ENCODE measurements at regions not wholly inside any gene's neighbourhood (a gene's known extent, or its start where the extent isn't known, plus 50 kb on each side); places are given as distances from the start of the nearest gene placed in this dataset.

GRCh38 chr4:100789991-100790390 is 272.2 kb upstream of the EMCN start:
- Histone ChIP-seq H3K9me3 (ENCODE audit: control insufficient read depth, insufficient read depth, low read depth, low read length) (no peaks in the 10 kb centered on the region), H3K27ac (ENCODE audit: low read depth, low read length) (no peak overlapping the region), H3K4me3 (ENCODE audit: low read depth, low read length) (no peak overlapping the region), H3K27me3 (ENCODE audit: control insufficient read depth, insufficient read depth, low read length) (no peaks in the 10 kb centered on the region), H3K9ac (ENCODE audit: low read length) (no peak overlapping the region), H3K4me1 (ENCODE audit: control insufficient read depth, insufficient read depth, low read length) (peaks cover 18% of the 10 kb centered on the region; the same call in 1 of the 2 replicates), H3K36me3 (ENCODE audit: control insufficient read depth, insufficient read depth, low read length) (no peaks in the 10 kb centered on the region)

- Histone ChIP-seq H3K9me3 (ENCODE audit: control insufficient read depth, insufficient read depth, low read depth, low read length) (no peaks in the 10 kb centered on the region), H3K27ac (ENCODE audit: low read depth, low read length) (no peak overlapping the region), H3K27me3 (ENCODE audit: control insufficient read depth, insufficient read depth, low read length) (no peaks in the 10 kb centered on the region), H3K4me3 (ENCODE audit: low read depth, low read length) (no peak overlapping the region), H3K4me1 (ENCODE audit: control insufficient read depth, insufficient read depth, low read length) (peaks cover 10% of the 10 kb centered on the region; the same call in 1 of the 2 replicates), H3K9ac (ENCODE audit: low read length) (no peak overlapping the region), H3K36me3 (ENCODE audit: control insufficient read depth, insufficient read depth, low read length) (no peaks in the 10 kb centered on the region)
Measured at GRCh38 chr4:100786481-100786880, 268.7 kb upstream of the EMCN start.

- H3K9ac ChIP-seq (ENCODE audit: low read length) = no peak overlapping the region
- no peaks in the 10 kb centered on the region for H3K27me3 ChIP-seq (ENCODE audit: control insufficient read depth, insufficient read depth, low read length)
- no peaks in the 10 kb centered on the region for H3K36me3 ChIP-seq (ENCODE audit: control insufficient read depth, insufficient read depth, low read length)
- no peak overlapping the region for H3K27ac ChIP-seq (ENCODE audit: low read depth, low read length)
- no peak overlapping the region for H3K4me3 ChIP-seq (ENCODE audit: low read depth, low read length)
- H3K9me3 ChIP-seq (ENCODE audit: control insufficient read depth, insufficient read depth, low read depth, low read length) = 0 out of 2 replicates have a peak, but pooled peaks cover 7% of the 10 kb centered on the region
- H3K4me1 ChIP-seq (ENCODE audit: control insufficient read depth, insufficient read depth, low read length) = no peaks in the 10 kb centered on the region
Measured at GRCh38 chr4:100782356-100782755, 264.5 kb upstream of the EMCN start.

GRCh38 chr4:100781435-100781834 is 263.6 kb upstream of the EMCN start:
- no peak overlapping the region for H3K4me3 ChIP-seq (ENCODE audit: low read depth, low read length)
- H3K9me3 ChIP-seq (ENCODE audit: control insufficient read depth, insufficient read depth, low read depth, low read length) = 0 out of 2 replicates have a peak, but pooled peaks cover 7% of the 10 kb centered on the region
- H3K27ac ChIP-seq (ENCODE audit: low read depth, low read length) = no peak overlapping the region

GRCh38 chr4:100780126-100780525 is 262.3 kb upstream of the EMCN start:
- no peaks in the 10 kb centered on the region for H3K36me3 ChIP-seq (ENCODE audit: control insufficient read depth, insufficient read depth, low read length)

More at GRCh38 chr4:100781435-100781834, 263.6 kb upstream of the EMCN start:
- Histone ChIP-seq H3K27me3 (ENCODE audit: control insufficient read depth, insufficient read depth, low read length) (no peaks in the 10 kb centered on the region), H3K36me3 (ENCODE audit: control insufficient read depth, insufficient read depth, low read length) (no peaks in the 10 kb centered on the region), H3K9ac (ENCODE audit: low read length) (no peak overlapping the region), H3K4me1 (ENCODE audit: control insufficient read depth, insufficient read depth, low read length) (no peaks in the 10 kb centered on the region)

GRCh38 chr4:100778431-100778830 is 260.6 kb upstream of the EMCN start:
- H3K9ac ChIP-seq (ENCODE audit: low read length) = no peak overlapping the region
- H3K4me1 ChIP-seq (ENCODE audit: control insufficient read depth, insufficient read depth, low read length) = no peaks in the 10 kb centered on the region
- no peak overlapping the region for H3K4me3 ChIP-seq (ENCODE audit: low read depth, low read length)
- no peak overlapping the region for H3K27ac ChIP-seq (ENCODE audit: low read depth, low read length)
- no peaks in the 10 kb centered on the region for H3K27me3 ChIP-seq (ENCODE audit: control insufficient read depth, insufficient read depth, low read length)
- H3K36me3 ChIP-seq (ENCODE audit: control insufficient read depth, insufficient read depth, low read length) = no peaks in the 10 kb centered on the region
- H3K9me3 ChIP-seq (ENCODE audit: control insufficient read depth, insufficient read depth, low read depth, low read length) = peaks cover 11% of the 10 kb centered on the region; the same call in 1 of the 2 replicates

More at GRCh38 chr4:100780126-100780525, 262.3 kb upstream of the EMCN start:
- no peak overlapping the region for H3K27ac ChIP-seq (ENCODE audit: low read depth, low read length)
- H3K4me3 ChIP-seq (ENCODE audit: low read depth, low read length) = no peak overlapping the region
- H3K9me3 ChIP-seq (ENCODE audit: control insufficient read depth, insufficient read depth, low read depth, low read length) = 0 out of 2 replicates have a peak, but pooled peaks cover 7% of the 10 kb centered on the region
- H3K4me1 ChIP-seq (ENCODE audit: control insufficient read depth, insufficient read depth, low read length) = no peaks in the 10 kb centered on the region
- H3K9ac ChIP-seq (ENCODE audit: low read length) = no peak overlapping the region
- no peaks in the 10 kb centered on the region for H3K27me3 ChIP-seq (ENCODE audit: control insufficient read depth, insufficient read depth, low read length)

- no peaks in the 10 kb centered on the region for H3K36me3 ChIP-seq (ENCODE audit: control insufficient read depth, insufficient read depth, low read length)
- H3K9ac ChIP-seq (ENCODE audit: low read length) = no peak overlapping the region
Measured at GRCh38 chr4:100762738-100763137, 244.9 kb upstream of the EMCN start.

GRCh38 chr4:100754751-100755150 is 236.9 kb upstream of the EMCN start:
- H3K9me3 ChIP-seq (ENCODE audit: control insufficient read depth, insufficient read depth, low read depth, low read length) = peaks cover 20% of the 10 kb centered on the region
- no peaks in the 10 kb centered on the region for H3K36me3 ChIP-seq (ENCODE audit: control insufficient read depth, insufficient read depth, low read length)
- no peaks in the 10 kb centered on the region for H3K4me1 ChIP-seq (ENCODE audit: control insufficient read depth, insufficient read depth, low read length)
- H3K27me3 ChIP-seq (ENCODE audit: control insufficient read depth, insufficient read depth, low read length) = no peaks in the 10 kb centered on the region
- no peak overlapping the region for H3K27ac ChIP-seq (ENCODE audit: low read depth, low read length)
- no peak overlapping the region for H3K4me3 ChIP-seq (ENCODE audit: low read depth, low read length)
- no peak overlapping the region for H3K9ac ChIP-seq (ENCODE audit: low read length)

More at GRCh38 chr4:100762738-100763137, 244.9 kb upstream of the EMCN start:
- Histone ChIP-seq H3K9me3 (ENCODE audit: control insufficient read depth, insufficient read depth, low read depth, low read length) (peaks cover 11% of the 10 kb centered on the region; the same call in 1 of the 2 replicates), H3K27ac (ENCODE audit: low read depth, low read length) (no peak overlapping the region), H3K4me1 (ENCODE audit: control insufficient read depth, insufficient read depth, low read length) (no peaks in the 10 kb centered on the region), H3K27me3 (ENCODE audit: control insufficient read depth, insufficient read depth, low read length) (no peaks in the 10 kb centered on the region), H3K4me3 (ENCODE audit: low read depth, low read length) (no peak overlapping the region)

GRCh38 chr4:100746141-100746739 is 228.4 kb upstream of the EMCN start:
- Histone ChIP-seq H3K4me1 (ENCODE audit: control insufficient read depth, insufficient read depth, low read length) (no peaks in the 10 kb centered on the region), H3K9ac (ENCODE audit: low read length) (no peak overlapping the region), H3K36me3 (ENCODE audit: control insufficient read depth, insufficient read depth, low read length) (no peaks in the 10 kb centered on the region), H3K9me3 (ENCODE audit: control insufficient read depth, insufficient read depth, low read depth, low read length) (peaks cover 13% of the 10 kb centered on the region), H3K27ac (ENCODE audit: low read depth, low read length) (no peak overlapping the region), H3K4me3 (ENCODE audit: low read depth, low read length) (no peak overlapping the region), H3K27me3 (ENCODE audit: control insufficient read depth, insufficient read depth, low read length) (no peaks in the 10 kb centered on the region)

GRCh38 chr4:100742045-100742444 is 224.2 kb upstream of the EMCN start:
- Histone ChIP-seq H3K27ac (ENCODE audit: low read depth, low read length) (no peak overlapping the region), H3K4me1 (ENCODE audit: control insufficient read depth, insufficient read depth, low read length) (no peaks in the 10 kb centered on the region; the same call in 1 of the 2 replicates), H3K9me3 (ENCODE audit: control insufficient read depth, insufficient read depth, low read depth, low read length) (no peaks in the 10 kb centered on the region), H3K36me3 (ENCODE audit: control insufficient read depth, insufficient read depth, low read length) (no peaks in the 10 kb centered on the region), H3K27me3 (ENCODE audit: control insufficient read depth, insufficient read depth, low read length) (no peaks in the 10 kb centered on the region), H3K9ac (ENCODE audit: low read length) (no peak overlapping the region), H3K4me3 (ENCODE audit: low read depth, low read length) (no peak overlapping the region)

- Histone ChIP-seq H3K4me3 (ENCODE audit: low read depth, low read length) (no peak overlapping the region), H3K36me3 (ENCODE audit: control insufficient read depth, insufficient read depth, low read length) (no peaks in the 10 kb centered on the region), H3K27me3 (ENCODE audit: control insufficient read depth, insufficient read depth, low read length) (no peaks in the 10 kb centered on the region), H3K9ac (ENCODE audit: low read length) (no peak overlapping the region), H3K9me3 (ENCODE audit: control insufficient read depth, insufficient read depth, low read depth, low read length) (no peaks in the 10 kb centered on the region; the same call in 1 of the 2 replicates), H3K27ac (ENCODE audit: low read depth, low read length) (no peak overlapping the region), H3K4me1 (ENCODE audit: control insufficient read depth, insufficient read depth, low read length) (no peaks in the 10 kb centered on the region; the same call in 1 of the 2 replicates)
Measured at GRCh38 chr4:100739426-100739825, 221.6 kb upstream of the EMCN start.
